Fibroblast of skin of left biceps (primary cell): ENCODE measurements at regions not wholly inside any gene's neighbourhood (a gene's known extent, or its start where the extent isn't known, plus 50 kb on each side); places are given as distances from the start of the nearest gene placed in this dataset.

Experiments
- DNase-seq, 2 experiments: peaks; one replicate each; pipeline ENCODE4 v3.0.0-alpha.2; 2013; ENCODE audit warnings: low read depth in 2 of 2

DNA sequence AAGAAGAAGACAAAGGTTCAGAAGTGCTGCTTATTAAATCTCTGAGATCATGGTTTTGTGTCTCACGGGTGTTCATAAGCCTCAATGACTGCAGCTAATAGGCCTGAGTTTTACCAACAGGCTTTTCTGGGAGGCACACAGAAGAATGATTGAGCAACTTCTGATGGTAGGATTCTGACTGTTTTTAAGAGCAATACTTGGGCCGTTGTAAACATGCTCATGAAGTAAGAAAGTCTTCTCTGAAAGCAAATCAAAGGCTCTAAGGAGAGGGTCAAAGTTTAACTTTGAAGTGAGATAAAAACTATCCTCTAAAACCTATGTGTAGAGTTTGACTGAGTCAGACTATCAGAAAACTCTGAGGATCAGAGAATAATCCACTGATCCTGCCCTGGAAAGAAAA lies 390.9 kb upstream of the DAB2 start:
- no peak for DNase-seq

DNA sequence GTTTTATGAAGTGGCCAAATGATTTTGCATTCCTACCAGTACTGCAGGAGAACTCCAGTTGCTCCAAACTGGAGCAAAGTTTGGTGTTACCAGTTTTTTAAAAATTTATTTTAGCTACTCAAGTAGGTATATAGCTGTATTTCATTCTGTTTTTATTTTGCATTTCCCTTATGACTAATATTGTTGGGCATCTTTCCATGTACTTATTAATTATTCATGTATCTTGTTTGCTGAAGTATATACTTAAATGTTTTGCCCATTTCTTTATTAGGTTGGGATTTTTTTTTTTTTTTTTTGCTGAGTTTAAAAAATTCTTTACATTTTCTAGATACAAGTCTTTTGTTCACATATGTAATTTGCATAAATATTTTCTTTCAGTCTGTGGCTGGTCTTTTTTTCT lies 386.6 kb upstream of the DAB2 start:
- no peak for DNase-seq

DNA sequence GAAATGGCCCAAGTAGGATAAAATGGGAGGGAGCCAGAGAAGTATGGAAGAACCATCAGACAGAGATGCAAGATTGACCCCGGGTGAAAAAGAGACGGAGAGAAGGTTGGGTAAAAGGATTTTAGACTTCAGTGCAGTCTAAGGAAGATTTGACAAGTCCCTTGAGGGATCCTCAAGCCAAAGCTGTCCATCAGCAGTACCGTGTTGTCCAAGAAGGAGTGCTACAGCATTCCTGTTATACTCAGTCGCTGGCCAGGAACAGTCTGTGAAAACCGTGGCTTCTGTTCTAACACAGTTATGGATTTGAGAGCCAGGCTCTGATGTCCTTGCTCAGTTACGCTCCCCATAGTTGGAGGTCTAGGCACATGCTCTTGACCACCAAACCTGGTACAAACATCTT lies 383.9 kb upstream of the DAB2 start:
- DNase-seq, result no peak

DNA sequence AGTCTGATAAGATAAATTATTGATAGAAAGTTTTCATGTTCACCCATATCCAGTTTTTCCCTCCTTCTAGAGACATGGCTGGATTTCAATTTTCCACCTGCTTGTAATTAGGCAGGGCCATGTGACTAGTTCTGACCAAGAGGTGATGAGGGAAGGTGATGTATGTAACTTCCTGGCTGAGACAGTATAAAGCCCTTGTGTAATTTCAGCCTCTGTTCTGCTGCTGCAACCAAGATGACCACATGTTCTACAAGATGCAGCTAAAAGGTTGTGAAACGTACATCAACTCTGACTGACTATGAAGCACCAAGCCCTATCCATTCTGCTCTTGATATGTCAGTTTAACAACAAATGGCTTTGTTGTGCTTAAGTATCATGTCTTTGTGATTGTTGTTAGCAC lies 376.5 kb upstream of the DAB2 start:
- no peak for DNase-seq

DNA sequence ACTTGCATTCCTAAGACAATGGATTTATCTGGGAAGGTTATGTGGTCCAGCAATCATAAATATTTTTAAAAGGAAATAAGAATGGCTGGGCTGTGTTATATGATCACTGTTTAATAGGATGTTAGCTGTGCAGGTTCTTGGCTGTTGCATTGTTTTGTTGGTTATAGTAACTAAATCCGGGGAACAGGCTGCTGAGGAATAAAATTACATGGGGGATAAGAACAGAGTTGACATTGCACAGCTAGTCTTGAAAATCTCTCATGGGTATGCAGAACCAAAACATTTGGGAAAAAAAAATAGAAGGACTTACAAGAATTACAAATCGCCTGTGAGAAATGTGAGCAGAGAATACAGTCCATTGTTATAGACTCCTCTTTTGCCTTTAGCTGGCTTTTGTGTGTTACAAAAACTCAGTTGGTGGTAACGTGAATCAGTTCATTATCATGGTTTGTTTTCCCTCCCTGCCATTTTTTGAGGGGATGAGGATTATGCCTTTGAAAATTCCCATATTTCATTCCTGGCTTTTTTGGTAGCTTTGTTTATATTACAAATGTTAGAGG lies 375.3 kb upstream of the DAB2 start:
- DNase-seq, result no peak

DNA sequence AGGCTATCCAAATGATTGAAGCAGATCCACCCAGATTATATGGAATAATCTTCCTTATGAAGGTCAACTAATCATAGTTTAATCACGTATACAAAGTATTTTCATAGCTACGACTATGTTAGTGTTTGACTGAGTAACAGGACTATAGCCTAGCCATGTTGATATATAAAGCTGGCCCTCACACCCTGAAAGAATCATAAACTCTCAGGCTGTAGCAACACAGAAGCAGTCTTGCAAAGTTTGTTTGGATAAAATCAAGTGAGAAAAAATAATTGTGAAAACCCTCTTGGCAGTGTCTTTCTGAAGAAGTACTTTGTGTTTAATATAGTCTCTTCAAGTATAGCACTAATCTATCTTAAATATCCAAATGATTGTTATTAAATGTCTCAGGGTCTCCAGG lies 374.5 kb upstream of the DAB2 start:
- DNase-seq, result no peak

DNA sequence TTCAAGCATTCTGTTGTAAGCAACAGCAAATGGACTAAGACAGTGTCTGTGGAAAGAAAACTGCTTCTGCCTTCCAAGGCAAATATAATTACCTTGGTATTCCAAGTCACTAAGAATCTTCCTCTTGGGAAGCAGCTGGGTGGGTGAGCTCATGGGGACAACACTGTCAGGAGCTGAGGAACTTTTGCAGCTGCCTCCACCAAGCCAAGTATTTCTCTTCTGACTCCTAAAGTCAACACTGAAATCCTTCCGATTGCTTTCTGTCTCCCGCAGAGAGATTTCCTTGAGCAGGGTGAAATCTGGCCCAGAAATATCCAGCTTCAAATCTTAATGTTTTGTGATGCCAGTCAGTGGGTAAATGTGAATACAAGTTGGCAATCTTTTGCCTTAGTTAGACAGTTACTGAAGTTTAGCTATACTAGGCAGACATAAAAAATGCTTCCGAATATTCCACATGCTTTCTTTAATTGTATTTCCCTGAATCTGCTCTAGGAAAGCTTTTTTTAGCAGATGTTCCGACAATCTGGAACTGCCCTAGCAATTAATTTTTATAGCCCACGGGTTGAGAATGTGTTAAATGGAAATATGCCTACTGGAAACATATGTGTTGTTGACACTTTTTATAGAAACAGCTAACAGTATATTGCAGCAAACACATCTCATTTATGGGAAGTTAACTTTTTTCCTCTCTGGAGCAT lies 369.9 kb upstream of the DAB2 start:
- no peak for DNase-seq

DNA sequence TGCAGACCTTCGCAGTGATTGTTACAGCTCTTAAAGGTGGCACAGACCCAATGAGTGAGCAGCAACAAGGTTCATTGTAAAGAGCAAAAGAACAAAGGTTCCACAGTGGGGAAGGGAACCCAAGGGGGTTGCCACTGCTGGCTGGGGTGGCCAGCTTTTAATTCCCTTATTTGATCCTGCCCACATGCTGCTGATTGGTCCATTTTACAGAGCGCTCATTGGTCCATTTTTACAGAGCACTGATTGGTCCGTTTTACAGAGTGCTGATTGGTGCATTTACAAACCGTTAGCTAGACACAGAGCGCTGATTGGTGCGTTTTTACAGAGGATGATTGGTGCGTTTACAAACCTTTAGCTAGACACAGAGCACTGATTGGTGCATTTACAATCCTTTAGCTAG lies 360.6 kb upstream of the DAB2 start:
- no peak for DNase-seq

DNA sequence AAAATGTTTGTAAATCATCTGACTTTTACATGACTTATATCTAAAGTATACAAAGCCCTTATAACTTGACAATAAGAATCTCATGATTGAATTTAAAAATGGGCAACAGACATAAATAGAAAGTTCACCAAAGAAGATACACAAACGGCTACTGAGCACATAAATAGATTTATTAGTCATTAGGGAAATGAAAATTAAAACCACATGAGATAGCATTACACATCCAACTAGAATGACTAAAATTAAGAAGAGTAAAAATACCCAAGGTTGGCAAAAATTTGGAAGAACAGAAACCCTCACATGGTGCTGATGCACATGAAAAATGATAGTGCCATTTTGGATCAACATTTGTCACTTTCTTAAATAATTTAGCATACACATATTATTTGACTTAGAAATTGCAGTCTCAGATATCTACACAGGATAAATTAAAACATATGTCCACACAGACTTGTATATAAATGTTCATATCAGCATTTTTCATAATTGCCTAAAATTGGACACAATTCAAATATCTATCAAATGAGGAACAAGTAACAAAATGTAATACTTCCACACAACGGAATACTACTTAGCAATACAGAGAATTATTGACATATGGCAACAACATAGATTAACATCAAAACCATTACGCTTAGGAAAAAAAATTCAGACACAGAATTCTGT lies 359.1 kb upstream of the DAB2 start:
- DNase-seq, result peak; percentile 50 to 70

DNA sequence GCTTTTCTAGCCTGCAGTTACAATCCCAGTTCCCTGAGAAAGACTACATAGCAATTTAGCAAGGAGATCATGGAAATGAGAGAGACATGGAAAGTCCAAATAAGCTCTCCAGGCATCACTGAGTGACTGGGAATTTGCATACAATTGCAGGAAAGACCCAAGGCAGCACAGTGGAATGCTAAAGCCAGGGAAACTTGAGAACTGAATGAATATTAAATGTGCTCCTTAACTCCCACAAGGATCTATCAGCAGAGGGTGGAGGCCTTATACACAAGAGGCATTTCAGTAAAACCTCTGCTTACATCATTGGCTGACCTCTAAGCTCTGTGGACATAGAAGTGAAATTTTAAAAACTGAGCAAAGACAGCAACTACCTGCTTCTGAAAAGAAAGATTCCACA lies 355.6 kb upstream of the DAB2 start:
- DNase-seq, result no peak

DNA sequence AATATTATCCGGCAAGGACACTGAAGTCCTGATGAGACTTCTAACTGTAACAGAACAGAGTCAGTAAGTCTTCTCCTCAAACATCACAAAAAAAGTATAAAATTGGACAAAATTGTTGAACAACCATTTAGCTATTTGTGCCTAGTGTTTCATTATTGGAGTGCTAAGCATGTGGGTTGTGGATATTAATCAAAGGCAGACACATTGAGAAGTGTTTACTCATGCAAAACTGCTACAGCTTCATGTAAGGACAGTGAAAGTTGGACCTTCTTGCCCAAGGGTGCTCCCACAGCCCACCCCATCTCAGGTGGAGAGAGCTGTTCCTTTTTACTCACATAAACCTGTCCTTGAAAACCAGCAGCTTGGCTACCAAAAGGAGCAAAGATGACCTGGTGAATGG lies 355.1 kb upstream of the DAB2 start:
- DNase-seq, result no peak

DNA sequence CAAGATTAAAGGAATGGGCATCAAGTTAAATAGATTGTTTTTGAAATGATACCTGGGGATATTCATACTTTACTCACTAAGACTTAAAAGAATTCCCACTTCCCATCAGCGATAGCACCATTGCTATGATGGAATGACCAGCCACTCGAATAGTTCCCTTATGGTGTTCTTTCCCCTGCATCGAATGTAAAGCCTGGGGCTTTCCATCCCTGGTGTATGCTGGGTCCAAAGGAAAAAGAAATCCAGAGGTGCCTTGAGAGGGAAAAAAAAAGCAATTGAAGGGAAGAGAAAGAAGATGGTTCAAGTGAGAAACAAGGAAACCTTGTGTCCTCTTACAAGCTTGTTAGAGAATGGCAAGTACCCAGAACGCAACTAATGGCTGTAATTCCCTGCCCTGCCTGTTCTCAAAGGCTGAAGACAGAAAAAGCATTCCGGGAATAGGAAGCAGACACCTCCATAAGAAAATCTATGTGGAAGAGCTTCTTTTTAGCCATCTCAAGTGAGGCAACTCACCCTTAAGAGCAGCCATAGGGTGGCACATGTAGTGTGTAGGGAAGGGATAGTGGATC lies 351.1 kb upstream of the DAB2 start:
- no peak for DNase-seq

DNA sequence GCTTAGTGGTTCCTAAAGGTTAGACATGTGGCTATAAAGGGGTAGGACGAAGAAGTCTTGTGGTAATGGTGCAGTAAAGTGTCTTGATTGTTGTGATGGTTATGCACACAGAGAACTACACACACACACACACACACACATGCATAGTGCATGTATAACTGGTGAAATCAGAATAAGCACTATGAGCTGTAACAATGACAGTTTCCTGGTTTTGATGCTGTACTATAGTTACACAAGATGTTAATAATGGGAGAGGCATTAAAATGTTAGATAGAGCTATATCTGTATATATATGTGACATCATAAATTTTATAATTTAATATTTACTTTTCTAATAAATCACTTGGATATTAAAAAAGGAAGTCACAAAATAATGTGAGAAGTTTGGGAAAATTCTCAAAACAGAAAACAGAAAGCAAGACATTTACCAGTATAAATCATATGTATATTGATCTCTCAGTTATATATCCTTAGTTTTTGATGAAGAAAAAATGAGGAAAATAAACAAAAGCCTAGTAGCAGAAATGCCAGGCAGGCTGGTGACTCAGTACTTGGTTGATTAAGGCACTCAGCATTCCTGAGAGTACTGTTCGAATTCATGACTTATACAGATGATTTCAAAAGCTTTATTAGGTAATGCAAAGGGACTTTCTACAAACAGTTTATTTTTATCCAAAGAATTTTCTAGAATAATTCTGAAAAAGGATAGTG lies 350.5 kb upstream of the DAB2 start:
- no peak for DNase-seq

DNA sequence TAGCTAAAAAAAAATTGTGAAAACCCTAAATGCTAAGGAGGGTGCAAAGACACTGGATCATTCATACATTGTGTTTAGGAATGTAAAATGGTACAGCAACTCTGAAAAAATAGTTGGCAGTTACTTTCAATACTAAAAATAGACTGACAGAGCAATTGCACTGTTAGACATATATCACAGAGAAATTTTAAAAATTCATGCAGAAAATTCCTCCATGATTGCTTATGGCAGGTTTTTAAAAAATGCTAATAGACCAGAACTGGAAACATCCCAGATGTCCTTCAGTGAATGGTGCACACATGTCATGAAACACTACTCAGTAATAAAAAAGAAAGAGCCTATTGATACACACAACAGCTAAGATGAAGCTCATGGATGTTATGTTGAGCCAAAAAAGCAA lies 349.8 kb upstream of the DAB2 start:
- no peak for DNase-seq

DNA sequence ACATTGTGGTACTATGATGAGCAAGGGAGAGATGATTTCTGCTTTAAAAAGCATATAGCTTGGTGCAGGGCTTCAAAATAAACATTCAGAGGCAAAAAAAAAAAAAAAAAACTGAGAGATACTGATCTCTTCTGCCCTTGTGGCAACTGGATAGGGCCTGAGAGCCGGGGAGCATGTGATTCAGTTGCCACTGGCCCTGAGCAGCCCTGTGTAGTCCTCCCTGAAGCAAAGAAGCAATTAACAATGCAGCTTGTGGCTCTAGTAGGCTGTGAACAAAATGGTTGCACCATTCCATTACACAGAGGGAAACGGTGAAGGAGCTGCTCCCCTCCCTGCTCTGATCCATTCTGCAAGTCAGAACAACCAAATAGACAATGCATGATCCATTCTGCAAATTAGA lies 347.5 kb upstream of the DAB2 start:
- DNase-seq, result no peak

DNA sequence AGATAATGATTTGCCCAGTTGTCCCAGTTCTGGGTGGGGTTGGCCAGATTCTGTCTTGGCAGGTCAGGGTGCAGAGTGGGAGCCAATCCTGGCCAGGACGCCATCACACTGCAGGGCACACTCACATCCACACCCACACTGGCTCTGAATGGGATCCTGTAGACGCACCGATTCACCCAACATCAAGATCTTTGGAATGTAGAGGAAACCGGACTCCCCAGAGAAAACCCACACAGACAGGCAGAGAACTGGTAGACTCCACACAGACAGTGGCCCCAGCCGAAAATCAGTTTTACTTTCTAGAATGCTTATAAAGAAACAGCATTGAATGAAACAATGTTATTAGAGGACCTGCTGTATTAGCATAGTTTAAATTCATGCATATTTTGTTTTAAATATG lies 343.1 kb upstream of the DAB2 start:
- DNase-seq, result no peak

DNA sequence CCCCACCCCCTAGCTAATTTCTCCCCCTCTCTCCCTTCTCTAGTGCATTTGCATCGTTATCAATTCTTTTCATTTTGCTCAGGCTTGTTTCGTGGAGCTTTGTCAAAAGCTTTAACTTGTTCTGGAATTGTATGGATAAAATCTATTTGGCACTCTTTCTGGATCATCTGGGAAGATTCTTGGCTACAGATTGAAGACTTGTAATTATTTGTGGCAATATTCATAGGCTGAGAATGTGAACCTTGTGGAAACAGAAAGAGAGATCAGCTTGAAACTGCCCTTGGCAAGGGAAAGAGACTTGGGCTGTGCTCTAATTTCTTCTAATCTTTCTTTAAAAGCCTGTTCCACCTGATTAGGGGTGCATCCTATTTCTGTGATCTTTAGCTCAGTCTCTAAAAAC lies 340.6 kb upstream of the DAB2 start:
- DNase-seq, result peak in 1 of 2 experiments; percentile 65

DNA sequence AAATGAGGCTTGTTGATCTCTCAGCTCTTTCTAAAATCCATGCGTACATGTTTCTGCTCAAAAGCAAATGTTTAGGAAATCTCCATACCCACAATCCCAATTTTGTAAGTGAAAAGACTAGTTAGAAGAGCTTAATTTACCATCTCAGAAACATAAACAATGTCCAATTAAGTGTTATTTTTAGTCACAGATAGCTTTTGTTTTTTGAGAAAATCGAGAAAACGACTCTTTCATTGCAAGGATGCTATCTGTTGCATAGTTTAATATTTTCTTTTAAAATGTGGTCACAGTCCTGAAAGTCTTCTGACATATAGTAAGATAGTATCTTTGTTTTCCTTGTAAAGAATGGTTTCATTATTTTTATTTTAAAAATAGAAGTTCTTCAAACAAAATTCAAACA lies 338.0 kb upstream of the DAB2 start:
- no peak for DNase-seq

DNA sequence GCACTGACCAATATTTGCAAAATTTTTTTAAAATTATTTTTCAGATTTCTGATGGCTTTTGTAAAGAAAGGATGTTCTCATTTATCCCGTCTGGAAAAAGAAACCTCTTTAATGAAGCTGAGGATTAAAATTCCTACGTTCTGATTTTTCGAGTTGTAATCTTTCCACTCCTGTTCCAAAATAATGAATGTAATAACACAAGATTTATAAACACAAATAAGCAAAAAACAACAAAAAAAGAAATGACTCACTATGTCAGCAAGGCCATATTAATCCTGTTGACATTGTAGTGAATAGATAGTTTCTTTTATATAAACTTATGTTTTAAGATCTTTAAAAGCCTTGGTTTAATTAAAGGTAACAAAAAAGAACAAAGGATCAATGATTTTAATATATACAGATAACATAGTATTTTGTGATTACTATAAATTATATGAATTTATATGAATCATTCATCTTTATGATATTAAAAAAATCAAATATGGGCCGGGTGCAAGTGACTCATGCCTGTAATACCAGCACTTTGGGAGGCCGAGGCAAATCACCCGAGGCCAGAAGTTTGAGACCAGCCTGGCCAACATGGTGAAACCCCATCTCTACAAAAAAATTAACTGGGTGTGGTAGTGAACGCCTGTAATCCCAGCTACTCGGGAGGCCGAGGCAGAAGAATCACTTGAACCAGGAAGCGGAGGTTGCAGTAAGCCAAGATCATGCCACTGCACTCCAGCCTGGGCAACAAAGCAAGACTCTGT lies 336.6 kb upstream of the DAB2 start:
- no peak for DNase-seq

DNA sequence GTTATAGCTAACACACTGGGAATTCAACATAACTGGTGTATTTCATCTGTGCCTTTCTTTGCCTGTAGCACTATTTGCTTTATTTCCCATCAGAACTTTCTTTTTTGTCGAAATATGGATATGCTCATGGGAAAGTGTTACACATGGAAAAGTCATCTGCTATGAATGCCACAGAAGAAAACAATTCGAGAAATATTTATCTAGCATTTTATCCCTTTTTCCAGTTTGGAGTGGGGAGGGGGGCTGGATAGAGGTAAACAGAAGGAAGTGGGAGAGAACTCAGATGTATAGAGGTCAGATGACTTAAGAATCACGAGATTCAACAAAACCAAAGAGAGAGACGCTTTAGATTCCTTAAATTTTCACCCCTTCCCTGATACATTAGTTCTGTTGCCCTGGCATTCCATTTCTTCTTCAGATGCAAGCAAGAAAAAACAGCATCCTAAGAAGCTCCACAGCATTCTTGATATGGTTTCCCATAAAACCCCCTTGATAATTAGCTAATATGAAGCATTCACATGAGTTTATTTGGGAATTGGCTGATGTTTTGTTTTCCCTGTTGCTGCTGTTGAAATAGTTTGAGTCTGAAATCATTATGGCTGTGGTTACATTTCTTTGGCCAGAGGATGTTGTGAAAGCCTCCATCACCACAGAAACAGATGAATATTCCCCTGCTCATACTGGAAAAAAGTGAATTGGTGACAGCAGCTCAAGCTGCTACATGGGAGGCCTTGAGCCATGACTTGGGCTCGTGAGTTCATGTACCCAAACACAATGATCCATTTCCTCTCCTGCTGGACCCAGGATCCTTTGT lies 335.8 kb upstream of the DAB2 start:
- peak; percentile 95 to 96 for DNase-seq

DNA sequence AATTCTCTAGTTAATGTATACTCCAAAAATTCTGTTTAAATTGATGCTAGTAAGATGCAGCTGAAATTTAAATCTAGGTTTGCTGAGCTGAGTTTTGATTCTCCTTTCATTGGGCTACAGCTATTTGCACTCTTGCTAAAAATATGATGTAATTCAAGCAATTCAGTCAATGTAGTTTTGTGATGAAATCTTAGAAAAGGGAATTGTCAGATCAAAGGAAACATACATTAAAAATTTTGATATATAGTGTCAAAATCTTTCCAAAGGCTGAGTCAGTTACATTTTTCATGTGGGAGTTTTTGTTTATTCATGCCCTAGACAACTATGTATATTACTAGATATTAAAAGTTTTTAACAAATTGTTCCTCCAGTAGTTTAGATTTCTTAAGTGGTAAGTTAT lies 334.9 kb upstream of the DAB2 start:
- DNase-seq, result no peak
